ENCODE measurements at regions not wholly inside any gene's neighbourhood (a gene's known extent, or its start where the extent isn't known, plus 50 kb on each side); places are given as distances from the start of the nearest gene placed in this dataset.

GRCh38 chr10:117443686-117444041, 68.4 kb upstream of the PDZD8 start:
- in situ Hi-C loops (cut with HindIII; ENCODE audit: low pct_unique_long_range_greater_than_20kb, low sequenced_read_pairs), result no loop called here
- BruUV-seq (replicated peaks), result no TSS peak
- TF ChIP-seq TCF7L2 (IDR thresholded peaks at IDR 0.05; ENCODE audit: low read depth, low read length) (no peak), REST (IDR thresholded peaks at IDR 0.05; ENCODE audit: insufficient read depth in 1 of 2, low read depth in 2 of 2, low read length in 1 of 2) (no peak), CTCF (IDR thresholded peaks at IDR 0.05) (no peak), POLR2AphosphoS5 (IDR thresholded peaks at IDR 0.05; ENCODE audit: low read depth, low read length) (no peak)
- Histone ChIP-seq H3K9me3 (ENCODE audit: control insufficient read depth, insufficient read depth, low read depth, low read length) (no peaks in the 10 kb centered on the region), H3K4me3 (ENCODE audit: low read depth in 2 of 2, low read length in 2 of 2) (no peak overlapping the region), H3K4me1 (ENCODE audit: control insufficient read depth, insufficient read depth, low read length) (no peaks in the 10 kb centered on the region), H3K27ac (ENCODE audit: low read length) (no peak overlapping the region), H3K27me3 (ENCODE audit: control insufficient read depth, insufficient read depth, low read length) (no peaks in the 10 kb centered on the region), H3K36me3 (ENCODE audit: control insufficient read depth, insufficient read depth, low read length) (no peaks in the 10 kb centered on the region)
- CTCF ChIA-PET, result interaction anchor here (0.9 kb wide), 1 partner anchor 34 kb away, joined by 3 read pairs; no protein-coding TSS in a partner anchor
- no peak for DNase-seq (ENCODE audit: low read depth, low spot score)
- intact Hi-C loops (cut with micrococcal nuclease; ENCODE audit: unreplicated experiment), result loop anchor here (2.0 kb wide), 1 partner anchor 35 kb away; no protein-coding TSS in a partner anchor
- POLR2A ChIA-PET, result no interaction called here
- ATAC-seq, result no peak

- Histone ChIP-seq H3K27ac (ENCODE audit: low read length) (no peak overlapping the region), H3K4me3 (ENCODE audit: low read depth in 2 of 2, low read length in 2 of 2) (no peak overlapping the region), H3K4me1 (ENCODE audit: control insufficient read depth, insufficient read depth, low read length) (no peaks in the 10 kb centered on the region), H3K36me3 (ENCODE audit: control insufficient read depth, insufficient read depth, low read length) (no peaks in the 10 kb centered on the region), H3K9me3 (ENCODE audit: control insufficient read depth, insufficient read depth, low read depth, low read length) (no peaks in the 10 kb centered on the region), H3K27me3 (ENCODE audit: control insufficient read depth, insufficient read depth, low read length) (no peaks in the 10 kb centered on the region)
- intact Hi-C loops (cut with micrococcal nuclease; ENCODE audit: unreplicated experiment) (loop anchor here (2.0 kb wide), 1 partner anchor 36 kb away; no protein-coding TSS in a partner anchor), in situ Hi-C loops (cut with HindIII; ENCODE audit: low pct_unique_long_range_greater_than_20kb, low sequenced_read_pairs) (no loop called here)
- CTCF ChIA-PET, result interaction anchor here (0.6 to 1.6 kb wide), 14 partner anchors 8 to 909 kb away, joined by 3 to 10 read pairs (median 4); no protein-coding TSS in a partner anchor
- BruUV-seq (replicated peaks), result no TSS peak
- TF ChIP-seq CTCF (IDR thresholded peaks at IDR 0.05), result peak; percentile 94
- no peak for TF ChIP-seq TCF7L2 (IDR thresholded peaks at IDR 0.05; ENCODE audit: low read depth, low read length)
- no peak for TF ChIP-seq SIN3A (IDR thresholded peaks at IDR 0.05; ENCODE audit: borderline replicate concordance, insufficient read depth, low read depth, low read length)
- POLR2A ChIA-PET, result interaction anchor here (0.6 kb wide), 1 partner anchor 9 kb away, joined by 3 read pairs; no protein-coding TSS in a partner anchor
- ATAC-seq, result peak; percentile 82
- no peak for DNase-seq (ENCODE audit: low read depth, low spot score)
Observed at GRCh38 chr10:117442944-117443685, 67.9 kb upstream of the PDZD8 start.
